ENCODE measurements at regions not wholly inside any gene's neighbourhood (a gene's known extent, or its start where the extent isn't known, plus 50 kb on each side); places are given as distances from the start of the nearest gene placed in this dataset.

- TF ChIP-seq, protein P1, sequence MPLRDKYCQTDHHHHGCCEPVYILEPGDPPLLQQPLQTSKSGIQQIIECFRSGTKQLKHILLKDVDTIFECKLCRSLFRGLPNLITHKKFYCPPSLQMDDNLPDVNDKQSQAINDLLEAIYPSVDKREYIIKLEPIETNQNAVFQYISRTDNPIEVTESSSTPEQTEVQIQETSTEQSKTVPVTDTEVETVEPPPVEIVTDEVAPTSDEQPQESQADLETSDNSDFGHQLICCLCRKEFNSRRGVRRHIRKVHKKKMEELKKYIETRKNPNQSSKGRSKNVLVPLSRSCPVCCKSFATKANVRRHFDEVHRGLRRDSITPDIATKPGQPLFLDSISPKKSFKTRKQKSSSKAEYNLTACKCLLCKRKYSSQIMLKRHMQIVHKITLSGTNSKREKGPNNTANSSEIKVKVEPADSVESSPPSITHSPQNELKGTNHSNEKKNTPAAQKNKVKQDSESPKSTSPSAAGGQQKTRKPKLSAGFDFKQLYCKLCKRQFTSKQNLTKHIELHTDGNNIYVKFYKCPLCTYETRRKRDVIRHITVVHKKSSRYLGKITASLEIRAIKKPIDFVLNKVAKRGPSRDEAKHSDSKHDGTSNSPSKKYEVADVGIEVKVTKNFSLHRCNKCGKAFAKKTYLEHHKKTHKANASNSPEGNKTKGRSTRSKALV (CRISPR knock-in tag; IDR thresholded peaks at IDR 0.05): peak; percentile 70; the same call in 1 of the 2 replicates
- TF ChIP-seq ISL2 (CRISPR knock-in tag; IDR thresholded peaks at IDR 0.05) (0 out of 2 replicates have a peak, but pooled peaks have one; percentile 59), CEBPG (CRISPR knock-in tag; IDR thresholded peaks at IDR 0.05) (no peak; the same call in 1 of the 2 replicates), ZNF292 (CRISPR knock-in tag; IDR thresholded peaks at IDR 0.05; ENCODE audit: borderline replicate concordance, low read depth) (peak; percentile 48; the same call in 1 of the 2 replicates), SKI (IDR thresholded peaks at IDR 0.05; ENCODE audit: partially characterized antibody) (peak; percentile 27), ZNF251 (CRISPR knock-in tag; IDR thresholded peaks at IDR 0.05) (no peak), BCLAF1 (IDR thresholded peaks at IDR 0.05) (no peak), ZNF501 (CRISPR knock-in tag; IDR thresholded peaks at IDR 0.05) (0 out of 2 replicates have a peak, but pooled peaks have one; percentile 43), ZNF589 (CRISPR knock-in tag; conservative IDR thresholded peaks at IDR 0.05) (no peak), MYNN (CRISPR knock-in tag; IDR thresholded peaks at IDR 0.05; ENCODE audit: low read depth) (0 out of 2 replicates have a peak, but pooled peaks have one; percentile 51), SP4 (CRISPR knock-in tag; IDR thresholded peaks at IDR 0.05) (peak; percentile 39; the same call in 1 of the 2 replicates), ZNF891 (CRISPR knock-in tag; IDR thresholded peaks at IDR 0.05) (0 out of 2 replicates have a peak, but pooled peaks have one; percentile 2), JDP2 (CRISPR knock-in tag; IDR thresholded peaks at IDR 0.05; ENCODE audit: borderline replicate concordance) (no peak), JUND (CRISPR knock-in tag; IDR thresholded peaks at IDR 0.05) (0 out of 2 replicates have a peak, but pooled peaks have one; percentile 27), ZFY (CRISPR knock-in tag; IDR thresholded peaks at IDR 0.05) (peak; percentile 70), ZNF549 (CRISPR knock-in tag; IDR thresholded peaks at IDR 0.05) (no peak), ZNF572 (CRISPR knock-in tag; IDR thresholded peaks at IDR 0.05) (peak; percentile 31; the same call in 1 of the 2 replicates), SNAPC5 (CRISPR knock-in tag; IDR thresholded peaks at IDR 0.05; ENCODE audit: borderline replicate concordance) (no peak), EHMT2 (IDR thresholded peaks at IDR 0.05; ENCODE audit: borderline replicate concordance, low read depth, low read length) (no peak), ZNF256 (CRISPR knock-in tag; conservative IDR thresholded peaks at IDR 0.05) (no peak), ZBTB7B (CRISPR knock-in tag; IDR thresholded peaks at IDR 0.05) (peak; percentile 44; the same call in 1 of the 2 replicates), CAMTA2 (CRISPR knock-in tag; IDR thresholded peaks at IDR 0.05; ENCODE audit: borderline replicate concordance) (no peak), U2AF2 (IDR thresholded peaks at IDR 0.05; ENCODE audit: low read depth, low read length) (no peak)
- TF ChIP-seq, protein P2, sequence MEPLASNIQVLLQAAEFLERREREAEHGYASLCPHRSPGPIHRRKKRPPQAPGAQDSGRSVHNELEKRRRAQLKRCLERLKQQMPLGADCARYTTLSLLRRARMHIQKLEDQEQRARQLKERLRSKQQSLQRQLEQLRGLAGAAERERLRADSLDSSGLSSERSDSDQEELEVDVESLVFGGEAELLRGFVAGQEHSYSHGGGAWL (CRISPR knock-in tag; IDR thresholded peaks at IDR 0.05): no peak
- TF ChIP-seq, protein P3, sequence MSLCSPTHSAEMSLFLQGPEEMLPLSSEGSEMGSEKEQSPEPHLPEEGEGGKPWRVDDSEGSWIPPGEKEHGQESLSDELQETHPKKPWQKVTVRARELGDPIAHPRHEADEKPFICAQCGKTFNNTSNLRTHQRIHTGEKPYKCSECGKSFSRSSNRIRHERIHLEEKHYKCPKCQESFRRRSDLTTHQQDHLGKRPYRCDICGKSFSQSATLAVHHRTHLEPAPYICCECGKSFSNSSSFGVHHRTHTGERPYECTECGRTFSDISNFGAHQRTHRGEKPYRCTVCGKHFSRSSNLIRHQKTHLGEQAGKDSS (CRISPR knock-in tag; IDR thresholded peaks at IDR 0.05; ENCODE audit: borderline replicate concordance, low read depth): peak; percentile 51; the same call in 1 of the 2 replicates
These were observed 107.2 kb upstream of the FOXA2 start (continued) for GRCh38 chr20:22691369-22692118.

All from HepG2 (cell line).